Left kidney (tissue), 1 donor: ENCODE measurements at regions not wholly inside any gene's neighbourhood (a gene's known extent, or its start where the extent isn't known, plus 50 kb on each side); places are given as distances from the start of the nearest gene placed in this dataset.
A peak's percentile ranks its signal among the peaks of the same experiment; 100 is the strongest.

Experiments
- DNase-seq: peaks from one replicate; pipeline ENCODE4 v3.0.0-alpha.2; 2013

DNA sequence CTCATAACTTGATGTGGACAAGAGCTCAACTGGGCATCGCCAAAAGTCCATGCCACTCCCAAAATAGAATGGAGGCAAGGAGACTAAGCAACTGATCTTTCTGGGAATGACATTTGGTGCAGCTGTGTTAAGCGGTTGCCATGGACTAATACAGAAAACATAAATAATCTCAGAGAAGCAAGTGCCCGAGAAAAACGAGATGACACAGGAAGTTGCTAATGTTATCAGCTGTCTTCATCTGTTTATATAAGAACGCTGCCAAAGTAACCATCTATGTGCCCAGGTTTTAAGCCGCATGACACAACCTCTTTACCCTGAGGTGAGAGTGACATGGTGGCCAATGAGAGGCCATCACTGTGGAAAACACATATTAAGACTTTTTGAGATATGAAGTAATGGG, 54.9 kb upstream of the SACS start:
- DNase-seq = no peak

GRCh38 chr13:23496255-23496654, 62.8 kb upstream of the SACS start:
- DNase-seq = no peak

- no peak for DNase-seq
Measured at GRCh38 chr13:23497191-23497590, 63.7 kb upstream of the SACS start.

GRCh38 chr13:23500849-23501248, 67.3 kb upstream of the SACS start:
- DNase-seq = no peak

DNA sequence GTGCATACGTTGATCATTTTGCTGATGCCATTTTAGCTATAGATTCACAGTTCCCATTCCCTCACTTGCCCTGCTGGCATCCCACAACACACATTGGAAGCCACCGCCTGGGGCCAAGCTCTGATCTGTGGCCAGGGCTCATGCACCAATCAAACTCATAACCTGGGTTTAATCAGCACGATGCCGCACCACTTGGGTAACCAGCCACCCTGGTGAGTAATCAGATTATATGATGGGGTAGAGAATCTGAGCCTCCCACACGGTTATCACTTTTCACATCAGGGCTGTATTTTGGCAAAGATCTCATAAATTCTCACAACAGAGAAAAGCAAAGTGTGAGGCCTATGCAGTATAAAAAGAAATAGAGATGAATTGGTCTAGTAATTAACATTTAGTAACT, 66.0 kb upstream of the TNFRSF19 start:
- DNase-seq = no peak

DNA sequence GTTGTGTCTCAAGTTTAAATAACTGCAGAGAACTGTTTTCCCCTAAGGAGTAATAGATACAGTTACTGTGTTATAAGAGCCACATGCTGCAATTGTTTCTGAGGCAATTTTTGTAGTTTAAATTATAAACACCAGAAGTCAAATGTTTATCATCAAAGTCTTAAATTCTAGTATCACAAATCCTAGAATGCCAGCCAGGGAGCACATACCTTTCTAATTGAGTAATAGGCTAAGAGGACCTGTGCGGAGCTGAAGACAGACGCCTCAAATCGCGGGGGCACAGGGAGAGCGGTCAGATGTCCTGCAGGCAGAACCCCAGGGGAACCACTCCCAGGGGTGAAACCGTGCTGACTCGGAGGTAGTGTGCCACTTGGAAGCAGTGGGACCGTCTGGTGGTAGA, 65.2 kb upstream of the TNFRSF19 start:
- DNase-seq = no peak

GRCh38 chr13:23506071-23506806, 64.0 kb upstream of the TNFRSF19 start:
- DNase-seq = no peak

GRCh38 chr13:23506807-23507291, 63.4 kb upstream of the TNFRSF19 start:
- DNase-seq = peak; percentile 57

- no peak for DNase-seq
Measured at GRCh38 chr13:23509781-23510543, 60.2 kb upstream of the TNFRSF19 start.

- DNase-seq = no peak
Measured at GRCh38 chr13:23510544-23510916, 59.7 kb upstream of the TNFRSF19 start.

- no peak for DNase-seq
Measured at GRCh38 chr13:23510979-23511735, 59.1 kb upstream of the TNFRSF19 start.

- no peak for DNase-seq
Measured at GRCh38 chr13:23512762-23513395, 57.3 kb upstream of the TNFRSF19 start.

- no peak for DNase-seq
Measured at GRCh38 chr13:23513455-23513854, 56.8 kb upstream of the TNFRSF19 start.

DNA sequence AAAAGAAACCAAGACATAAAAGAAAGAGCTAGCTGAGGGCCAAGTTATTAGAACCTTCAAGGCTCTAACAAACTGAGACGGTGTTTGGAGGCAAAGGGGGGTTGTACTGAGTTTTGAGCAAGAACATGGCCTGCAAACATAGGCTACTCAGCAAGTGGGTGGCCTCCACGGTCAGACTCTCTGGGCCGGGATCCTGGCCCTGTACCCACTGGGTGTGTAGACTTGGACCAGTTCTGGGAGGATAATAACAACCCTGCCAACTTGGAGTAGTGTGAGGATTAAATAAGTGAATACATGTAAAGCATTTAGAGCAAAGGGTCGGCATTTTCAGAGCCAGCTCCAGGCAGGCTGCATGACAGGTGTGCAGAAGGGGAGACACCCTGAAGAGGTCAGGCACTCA, 56.1 kb upstream of the TNFRSF19 start:
- DNase-seq = no peak

DNA sequence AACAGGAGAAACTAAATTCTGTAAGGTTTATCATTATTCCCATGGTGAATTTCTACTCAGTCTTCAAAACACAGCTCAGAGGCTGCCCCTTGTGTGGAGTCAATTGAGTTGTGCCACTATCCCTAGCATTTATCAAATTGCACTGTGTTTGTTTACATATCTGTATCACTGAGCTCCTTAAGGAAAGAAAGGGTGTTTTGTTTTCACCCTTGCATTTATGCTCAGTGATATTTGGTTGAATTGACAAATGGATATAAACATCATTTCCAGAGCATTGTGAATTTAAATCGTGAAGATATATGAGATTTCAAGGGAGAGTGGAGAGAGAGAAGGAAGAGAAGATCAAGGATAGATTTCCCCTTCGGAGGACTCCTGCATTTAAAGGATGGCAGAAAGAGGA, 55.1 kb upstream of the TNFRSF19 start:
- no peak for DNase-seq

- no peak for DNase-seq
Measured at GRCh38 chr13:23516190-23516589, 54.0 kb upstream of the TNFRSF19 start.

DNA sequence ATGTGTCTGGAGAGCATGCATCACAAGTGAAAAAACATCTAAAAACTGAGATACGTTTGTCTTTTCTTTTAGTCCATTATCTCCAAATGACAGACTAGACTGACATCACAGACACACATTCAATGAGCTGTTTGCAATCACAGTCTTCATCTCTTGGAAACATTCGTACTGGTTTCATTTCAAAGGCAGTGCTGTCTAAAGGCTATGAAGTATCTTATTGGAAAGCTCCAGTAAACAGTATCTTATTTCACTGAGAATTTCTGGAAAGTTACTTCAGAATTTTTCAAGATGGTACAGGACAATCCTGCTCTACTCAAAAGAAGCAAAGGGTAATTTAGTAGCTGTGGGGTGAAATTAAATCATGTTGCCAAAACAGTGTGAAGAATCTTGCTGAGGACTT, 53.5 kb upstream of the TNFRSF19 start:
- DNase-seq = no peak

- DNase-seq = no peak
Measured at GRCh38 chr13:23518231-23518630, 52.0 kb upstream of the TNFRSF19 start.
